Breast epithelium (tissue), 3 donors: ENCODE measurements at regions not wholly inside any gene's neighbourhood (a gene's known extent, or its start where the extent isn't known, plus 50 kb on each side); places are given as distances from the start of the nearest gene placed in this dataset.

Experiments
- CTCF ChIP-seq, 3 donors: fragments of 450-650 bp; IDR thresholded peaks; one replicate each; pipeline ENCODE4 v1.5.1; 2016 to 2017; ENCODE audit warnings: antibody characterized with exemption in 3 of 3, mild to moderate bottlenecking in 3 of 3, moderate library complexity in 3 of 3
- POLR2AphosphoS5 ChIP-seq, 3 donors: sonication (generic); formaldehyde crosslinking; IDR thresholded peaks; one replicate each; pipeline ENCODE4 v1.6.1; 2017; ENCODE audit warnings: antibody characterized with exemption in 3 of 3

DNA sequence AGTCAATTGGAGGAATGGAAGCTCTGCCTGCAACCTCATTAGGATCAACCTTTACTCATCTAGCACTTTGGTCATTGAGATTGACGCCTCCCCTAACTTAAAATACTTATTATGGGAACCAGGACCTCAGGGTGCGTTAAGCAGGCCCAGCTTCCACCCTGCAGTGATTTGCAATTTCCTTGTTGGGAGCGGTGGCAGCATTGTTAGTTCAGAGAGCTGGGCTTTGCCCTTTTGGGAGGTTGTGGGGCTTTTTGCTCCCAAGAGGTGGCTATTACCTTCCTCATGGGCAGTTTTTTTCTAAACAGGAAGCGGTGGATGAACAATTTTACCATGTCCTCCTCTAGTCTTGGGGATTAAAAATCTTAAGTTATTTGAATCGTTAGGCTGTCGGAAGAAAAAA lies 60.9 kb downstream of the TMEM215 start:
- no peak for TF ChIP-seq CTCF (IDR thresholded peaks at IDR 0.05)
- no peak for TF ChIP-seq POLR2AphosphoS5 (IDR thresholded peaks at IDR 0.05)
